HepG2 (cell line): ENCODE measurements at regions not wholly inside any gene's neighbourhood (a gene's known extent, or its start where the extent isn't known, plus 50 kb on each side); places are given as distances from the start of the nearest gene placed in this dataset.

Experiments
- ATAC-seq: fragments of 200-7000 bp; cut with Tn5 transposase; 3 replicates; pipeline ENCODE4 v1.9.1; 2020; ENCODE audit warnings: mild to moderate bottlenecking, moderate library complexity
- BruUV-seq: library from RNA; stranded (reverse); fragments of 400-500 nt; replicated peaks from 2 replicates; lab custom pipeline; 2021; lab: Mats Ljungman, UMichigan
- CTCF ChIA-PET: fragments of 300-600 bp; formaldehyde crosslinking; extraction: SDS; loops from one replicate; lab custom pipeline; 2021; ENCODE audit warnings: low total read pairs, inconsistent platforms, low intra/inter-chr PET ratio; lab: Yijun Ruan, JAX
- POLR2A ChIA-PET: fragments of 350-600 bp; sonication (Branson Sonifier 250); formaldehyde crosslinking; loops from one replicate; lab custom pipeline; 2020; ENCODE audit warnings: antibody characterized with exemption, inconsistent platforms; lab: Yijun Ruan, JAX
- DNase-seq: peaks from one replicate; pipeline ENCODE4 v3.0.0-alpha.2; 2015; ENCODE audit warnings: low spot score
- FAIRE-seq: peaks from 3 replicates; lab custom pipeline; 2011; peaks lifted over from hg19 to GRCh38; lab: Jason Lieb, UNC
- H2AFZ ChIP-seq: one replicate; pipeline ENCODE4 v1.6.1; 2011; ENCODE audit warnings: low read length, inconsistent platforms
- H3K27ac ChIP-seq: fragments of 300-600 bp; 3 replicates; pipeline ENCODE4 v1.8.0; 2011; ENCODE audit warnings: mixed run types, mild to moderate bottlenecking, mixed read lengths, low read length, inconsistent platforms; ENCODE audit not compliant: insufficient read depth; ENCODE audit errors: extremely low read length
- H3K27me3 ChIP-seq, 2 experiments: fragments of 200-600 bp in 1 of 2; 2 replicates in 1 of 2; 3 replicates in 1 of 2; pipeline versions ENCODE4 v1.6.0 to v1.8.0; 2011; ENCODE audit warnings: low read length in 2 of 2, mild to moderate bottlenecking in 2 of 2, moderate library complexity in 2 of 2, inconsistent platforms in 1 of 2; ENCODE audit not compliant: insufficient read depth in 2 of 2, control insufficient read depth in 1 of 2
- H3K36me3 ChIP-seq, 2 experiments: fragments of 200-600 bp in 1 of 2; replicated peaks in 1 of 2; 2 replicates in 1 of 2; 3 replicates in 1 of 2; pipeline versions ENCODE4 v1.5.1 to v1.8.0; 2011; ENCODE audit warnings: low read length in 2 of 2, inconsistent platforms in 1 of 2; ENCODE audit not compliant: insufficient read depth in 2 of 2, control insufficient read depth in 1 of 2
- H3K4me1 ChIP-seq: 2 replicates; pipeline ENCODE4 v1.5.1; 2012; ENCODE audit warnings: low read length, inconsistent platforms; ENCODE audit not compliant: insufficient read depth
- H3K4me2 ChIP-seq: 2 replicates; pipeline ENCODE4 v1.6.0; 2011; ENCODE audit warnings: low read depth, low read length, inconsistent platforms
- H3K4me3 ChIP-seq, 3 experiments: fragments of 200-600 bp in 1 of 3; sonication (generic), shearing (Covaris generic) in 1 of 3; replicated peaks in 1 of 3; 2 replicates each; pipeline ENCODE4 v1.5.1; 2011 to 2016; ENCODE audit warnings: low read length in 3 of 3, inconsistent platforms in 2 of 3, low read depth in 2 of 3, mild to moderate bottlenecking in 2 of 3, control low read depth in 1 of 3, mixed read lengths in 1 of 3; ENCODE audit not compliant: insufficient read depth in 1 of 3
- H3K79me2 ChIP-seq: one replicate; pipeline ENCODE4 v1.6.1; 2011; ENCODE audit warnings: low read length, inconsistent platforms; ENCODE audit not compliant: insufficient read depth
- H3K9ac ChIP-seq: 2 replicates; pipeline ENCODE4 v1.6.0; 2011; ENCODE audit warnings: mild to moderate bottlenecking, low read depth, low read length, inconsistent platforms; ENCODE audit not compliant: insufficient read depth
- H3K9me3 ChIP-seq: 2 replicates; pipeline ENCODE4 v1.5.1; 2012; ENCODE audit warnings: mild to moderate bottlenecking, low read length
- H4K20me1 ChIP-seq: 2 replicates; pipeline ENCODE4 v1.6.0; 2011; ENCODE audit warnings: inconsistent platforms, mild to moderate bottlenecking, low read length, moderate library complexity; ENCODE audit not compliant: insufficient read depth
- BORCS8-MEF2B ChIP-seq: sonication (generic); formaldehyde crosslinking; IDR thresholded peaks from 2 replicates; pipeline ENCODE4 v1.8.0; 2022; ENCODE audit warnings: mild to moderate bottlenecking, missing genetic modification reagents
- CBX2 ChIP-seq, 2 experiments: fragments of 200-600 bp in 1 of 2; sonication (generic); formaldehyde crosslinking in 1 of 2; IDR thresholded peaks; 2 replicates each; pipeline versions ENCODE4 v1.7.0 to v1.8.1; 2018 to 2022; ENCODE audit warnings: low read depth in 2 of 2, low read length in 1 of 2, mild to moderate bottlenecking in 1 of 2, missing genetic modification reagents in 1 of 2
- CCDC6 ChIP-seq: sonication (generic); formaldehyde crosslinking; IDR thresholded peaks from 2 replicates; pipeline ENCODE4 v1.8.1; 2022; ENCODE audit warnings: mild to moderate bottlenecking, missing genetic modification reagents, moderate library complexity
- HOXA5 ChIP-seq: sonication (generic); formaldehyde crosslinking; IDR thresholded peaks from 2 replicates; pipeline ENCODE4 v1.4.0; 2020; ENCODE audit warnings: missing genetic modification reagents
- MED1 ChIP-seq: sonication (generic); formaldehyde crosslinking; IDR thresholded peaks from 2 replicates; pipeline ENCODE4 v1.4.0; 2020; ENCODE audit warnings: missing genetic modification reagents
- MEIS1 ChIP-seq: sonication (generic); formaldehyde crosslinking; IDR thresholded peaks from 2 replicates; pipeline ENCODE4 v1.9.0; 2021; ENCODE audit warnings: mild to moderate bottlenecking, missing genetic modification reagents, moderate library complexity, borderline replicate concordance
- NFIB ChIP-seq: sonication (generic); formaldehyde crosslinking; IDR thresholded peaks from 2 replicates; pipeline ENCODE4 v1.9.0; 2021; ENCODE audit warnings: missing genetic modification reagents, mild to moderate bottlenecking, borderline replicate concordance
- PAWR ChIP-seq: sonication (generic); formaldehyde crosslinking; IDR thresholded peaks from 2 replicates; pipeline ENCODE4 v1.4.0; 2020; ENCODE audit warnings: missing genetic modification reagents, mild to moderate bottlenecking, borderline replicate concordance
- RAD51 ChIP-seq: fragments of 450-650 bp; IDR thresholded peaks from 2 replicates; pipeline ENCODE4 v1.6.1; 2016; ENCODE audit warnings: borderline replicate concordance
- RXRA ChIP-seq: sonication (generic); formaldehyde crosslinking; IDR thresholded peaks from 2 replicates; pipeline ENCODE4 v1.5.1; 2020; ENCODE audit warnings: missing genetic modification reagents
- ZBTB3 ChIP-seq: sonication (generic); formaldehyde crosslinking; IDR thresholded peaks from 2 replicates; pipeline ENCODE4 v1.4.0; 2020; ENCODE audit warnings: low read depth, mild to moderate bottlenecking, moderate library complexity, missing genetic modification reagents, borderline replicate concordance
- ZBTB44 ChIP-seq: sonication (generic); formaldehyde crosslinking; IDR thresholded peaks from 2 replicates; pipeline ENCODE4 v1.4.0; 2020; ENCODE audit warnings: missing genetic modification reagents
- ZIK1 ChIP-seq: sonication (generic); formaldehyde crosslinking; IDR thresholded peaks from 2 replicates; pipeline ENCODE4 v1.5.0; 2020; ENCODE audit warnings: mild to moderate bottlenecking, low read depth, missing genetic modification reagents, borderline replicate concordance
- ZNF614 ChIP-seq: IDR thresholded peaks from 2 replicates; pipeline ENCODE4 v1.6.1; 2018; ENCODE audit warnings: missing biosample characterization, missing genetic modification reagents, inconsistent platforms, borderline replicate concordance
- ZNF749 ChIP-seq: sonication (generic); formaldehyde crosslinking; IDR thresholded peaks from 2 replicates; pipeline ENCODE4 v1.8.0; 2022; ENCODE audit warnings: mild to moderate bottlenecking, missing genetic modification reagents, moderate library complexity, borderline replicate concordance
- ZNF777 ChIP-seq: sonication (generic); formaldehyde crosslinking; IDR thresholded peaks from 2 replicates; pipeline ENCODE4 v1.4.0; 2020; ENCODE audit warnings: missing genetic modification reagents
- ZNF816 ChIP-seq: sonication (generic); formaldehyde crosslinking; IDR thresholded peaks from 2 replicates; pipeline ENCODE4 v1.8.0; 2022; ENCODE audit warnings: missing genetic modification reagents, mild to moderate bottlenecking, borderline replicate concordance
- WGBS: methylation state at CpG from one replicate; pipeline ENCODE4 v1.1.6; 2017; ENCODE audit warnings: low lambda C conversion rate; 5-methylcytosine and 5-hydroxymethylcytosine counted together
- in situ Hi-C: cut with HindIII; loops from 2 replicates; pipeline ENCODE4 v1.10.0; 2017; ENCODE audit warnings: low pct_unique_long_range_greater_than_20kb; ENCODE audit not compliant: extremely low pct_ligation_motif_present
- intact Hi-C: fragments of 100-400 bp; cut with micrococcal nuclease; formaldehyde crosslinking; loops from one replicate; pipeline ENCODE4 v1.10.0; 2022; ENCODE audit not compliant: unreplicated experiment
- TF ChIP-seq, protein P1 (sequence below): sonication (generic); formaldehyde crosslinking; IDR thresholded peaks from 2 replicates; pipeline ENCODE4 v1.4.0; 2020; ENCODE audit warnings: mild to moderate bottlenecking, missing genetic modification reagents
- TF ChIP-seq, protein P2 (sequence below): sonication (generic); formaldehyde crosslinking; IDR thresholded peaks from 2 replicates; pipeline ENCODE4 v1.4.0; 2020; ENCODE audit warnings: mild to moderate bottlenecking, missing genetic modification reagents

DNA sequence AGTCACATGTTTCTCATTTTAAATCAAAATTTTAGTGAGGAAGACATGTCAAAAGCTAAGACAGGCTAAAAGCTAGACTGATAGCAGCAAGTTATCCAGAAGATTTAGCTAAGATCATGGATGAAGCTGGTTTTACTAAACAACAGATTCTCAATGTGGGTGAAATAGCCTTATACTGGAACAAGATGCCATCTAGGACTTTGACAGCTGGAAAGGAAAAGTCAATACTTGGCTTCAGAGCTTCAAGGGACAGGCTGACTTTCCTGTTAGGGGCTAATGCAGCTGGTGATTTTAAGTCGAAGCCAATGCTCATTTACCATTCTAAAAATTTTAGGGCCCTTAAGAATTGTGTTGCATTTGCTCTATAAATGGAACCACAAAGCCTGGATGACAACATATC lies 455.3 kb upstream of the SLC10A2 start:
- BruUV-seq: no TSS peak
- H3K4me3 ChIP-seq: no peak overlapping the region
- ChIA-PET CTCF (no interaction called here), POLR2A (no interaction called here)
- no peak for ATAC-seq
- H2AFZ ChIP-seq: no peak overlapping the region
- no peaks in the 10 kb centered on the region for H3K4me1 ChIP-seq
- 0% methylated on average over 1 of the region's 1 CpG for WGBS
- TF ChIP-seq MED1 (CRISPR knock-in tag): no peak
- TF ChIP-seq ZNF816 (CRISPR knock-in tag): no peak
- no peak for TF ChIP-seq MEIS1
- DNase-seq: no peak
- H3K4me2 ChIP-seq: no peak overlapping the region
- no peaks in the 10 kb centered on the region for H4K20me1 ChIP-seq
- in situ Hi-C loops: no loop called here
- intact Hi-C loops: no loop called here
- no peak overlapping the region for H3K9ac ChIP-seq
- H3K9me3 ChIP-seq: peaks cover 65% of the 10 kb centered on the region
- H3K27ac ChIP-seq: no peak overlapping the region
- no peaks in the 10 kb centered on the region for H3K27me3 ChIP-seq
- no peak for FAIRE-seq
- H3K79me2 ChIP-seq: no peaks in the 10 kb centered on the region
- no peaks in the 10 kb centered on the region for H3K36me3 ChIP-seq

DNA sequence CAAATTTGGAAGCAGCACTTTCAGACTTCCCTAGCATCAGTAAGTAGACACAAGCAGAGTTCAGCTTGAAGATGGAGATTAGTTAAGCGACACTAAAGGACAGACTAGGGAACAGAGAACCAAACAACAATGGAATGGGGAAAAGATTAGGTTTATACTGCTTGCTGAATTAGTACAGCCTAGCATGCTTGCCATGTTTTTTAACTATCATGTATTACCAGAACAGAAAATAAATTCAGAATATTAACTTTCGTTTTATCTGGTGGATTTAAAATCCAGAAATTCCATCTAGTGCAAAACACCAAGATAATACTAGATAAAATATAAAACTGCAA lies 451.5 kb upstream of the SLC10A2 start:
- no peak for FAIRE-seq
- Histone ChIP-seq H3K36me3 (no peaks in the 10 kb centered on the region), H3K27me3 (no peaks in the 10 kb centered on the region), H2AFZ (no peak overlapping the region), H3K27ac (no peak overlapping the region), H3K4me3 (no peak overlapping the region), H3K9ac (no peak overlapping the region), H3K9me3 (peaks cover 70% of the 10 kb centered on the region), H3K4me2 (no peak overlapping the region), H3K4me1 (no peaks in the 10 kb centered on the region), H3K79me2 (no peaks in the 10 kb centered on the region), H4K20me1 (no peaks in the 10 kb centered on the region)
- 0% methylated on average over 2 of the region's 2 CpGs for WGBS
- ChIA-PET POLR2A (no interaction called here), CTCF (no interaction called here)
- ATAC-seq: no peak
- in situ Hi-C loops (no loop called here), intact Hi-C loops (no loop called here)
- no TSS peak for BruUV-seq
- DNase-seq: no peak
- TF ChIP-seq, protein P1, sequence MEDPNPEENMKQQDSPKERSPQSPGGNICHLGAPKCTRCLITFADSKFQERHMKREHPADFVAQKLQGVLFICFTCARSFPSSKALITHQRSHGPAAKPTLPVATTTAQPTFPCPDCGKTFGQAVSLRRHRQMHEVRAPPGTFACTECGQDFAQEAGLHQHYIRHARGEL (CRISPR knock-in tag): no peak
- no peak for TF ChIP-seq ZNF614 (CRISPR knock-in tag)
- TF ChIP-seq ZBTB44: no peak
- TF ChIP-seq ZBTB3 (CRISPR knock-in tag): no peak
- TF ChIP-seq CCDC6 (CRISPR knock-in tag): no peak
- TF ChIP-seq PAWR (CRISPR knock-in tag): no peak
- TF ChIP-seq HOXA5: no peak
- no peak for TF ChIP-seq CBX2 (IDR thresholded peaks at IDR 0.05; ENCODE audit: low read depth, low read length)
- no peak for TF ChIP-seq CBX2 (CRISPR knock-in tag; IDR thresholded peaks at IDR 0.05; ENCODE audit: low read depth)
- no peak for TF ChIP-seq ZIK1
- TF ChIP-seq ZNF749 (CRISPR knock-in tag): no peak
- no peak for TF ChIP-seq RAD51
- TF ChIP-seq NFIB (CRISPR knock-in tag): no peak
- TF ChIP-seq BORCS8-MEF2B: no peak
- no peak for TF ChIP-seq ZNF777 (CRISPR knock-in tag)
- no peak for TF ChIP-seq RXRA (CRISPR knock-in tag)
- TF ChIP-seq, protein P2, sequence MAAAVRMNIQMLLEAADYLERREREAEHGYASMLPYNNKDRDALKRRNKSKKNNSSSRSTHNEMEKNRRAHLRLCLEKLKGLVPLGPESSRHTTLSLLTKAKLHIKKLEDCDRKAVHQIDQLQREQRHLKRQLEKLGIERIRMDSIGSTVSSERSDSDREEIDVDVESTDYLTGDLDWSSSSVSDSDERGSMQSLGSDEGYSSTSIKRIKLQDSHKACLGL: no peak
